K562 (cell line): ENCODE measurements at regions not wholly inside any gene's neighbourhood (a gene's known extent, or its start where the extent isn't known, plus 50 kb on each side); places are given as distances from the start of the nearest gene placed in this dataset.

Experiments
- ATAC-seq: fragments of 200-7000 bp; cut with Tn5 transposase; 3 replicates; pipeline ENCODE4 v1.9.1; 2020; ENCODE audit warnings: moderate library complexity
- BruUV-seq: library from RNA; stranded (reverse); fragments of 400-500 nt; replicated peaks from 2 replicates; lab custom pipeline; 2021; lab: Mats Ljungman, UMichigan
- CTCF ChIA-PET: fragments of 300-600 bp; formaldehyde crosslinking; extraction: SDS; loops from one replicate; lab custom pipeline; 2021; ENCODE audit warnings: low intra/inter-chr PET ratio; lab: Yijun Ruan, JAX
- POLR2A ChIA-PET: fragments of 300-600, 350-650 bp; sonication (Branson Sonifier 250); formaldehyde crosslinking; extraction: SDS; loops from one replicate; lab custom pipeline; 2021; ENCODE audit warnings: antibody characterized with exemption, inconsistent platforms; lab: Yijun Ruan, JAX
- DNase-seq, 4 experiments: peaks; one replicate each; pipeline versions ENCODE4 v3.0.0 to v3.0.0-alpha.2; 2011 to 2018; ENCODE audit warnings: low spot score in 3 of 4, mixed read lengths in 3 of 4; ENCODE audit errors: extremely low read depth in 1 of 4
- FAIRE-seq: peaks from 2 replicates; lab custom pipeline; 2011; peaks lifted over from hg19 to GRCh38; lab: Jason Lieb, UNC
- H2AFZ ChIP-seq: 2 replicates; pipeline ENCODE4 v1.6.0; 2011; ENCODE audit warnings: low read depth, low read length, control low read depth, inconsistent platforms
- H3K27ac ChIP-seq: fragments of 200-600 bp; 3 replicates; pipeline ENCODE4 v1.8.0; 2011; ENCODE audit warnings: low read depth, mild to moderate bottlenecking, control low read depth, inconsistent platforms, low read length, moderate library complexity, mixed read lengths; ENCODE audit errors: extremely low read depth
- H3K27me3 ChIP-seq, 2 experiments: fragments of 300-600 bp in 1 of 2; 2 replicates in 1 of 2; 3 replicates in 1 of 2; pipeline versions ENCODE4 v1.6.0 to v1.8.0; 2011; ENCODE audit warnings: inconsistent platforms in 2 of 2, low read length in 2 of 2, mild to moderate bottlenecking in 1 of 2, mixed read lengths in 1 of 2, moderate library complexity in 1 of 2; ENCODE audit not compliant: control insufficient read depth in 2 of 2, insufficient read depth in 2 of 2
- H3K36me3 ChIP-seq: fragments of 300-600 bp; 3 replicates; pipeline ENCODE4 v1.8.0; 2011; ENCODE audit warnings: mild to moderate bottlenecking, low read length, inconsistent platforms; ENCODE audit not compliant: control insufficient read depth, insufficient read depth
- H3K4me1 ChIP-seq, 2 experiments: fragments of 200-600 bp in 1 of 2; replicated peaks in 1 of 2; 2 replicates in 1 of 2; 3 replicates in 1 of 2; pipeline versions ENCODE4 v1.5.1 to v1.8.0; 2011; ENCODE audit warnings: inconsistent platforms in 2 of 2, low read length in 2 of 2, mild to moderate bottlenecking in 1 of 2, mixed read lengths in 1 of 2, moderate library complexity in 1 of 2; ENCODE audit not compliant: control insufficient read depth in 2 of 2, insufficient read depth in 2 of 2
- H3K4me2 ChIP-seq: 2 replicates; pipeline ENCODE4 v1.6.1; 2011; ENCODE audit warnings: low read length, control low read depth, inconsistent platforms, mixed read lengths; ENCODE audit not compliant: insufficient read depth
- H3K4me3 ChIP-seq: fragments of 200-600 bp; sonication (generic), shearing (Covaris generic); 2 replicates; pipeline ENCODE4 v1.5.1; 2016; ENCODE audit warnings: control low read depth, inconsistent platforms
- H3K79me2 ChIP-seq: fragments of 200-600 bp; 3 replicates; pipeline ENCODE4 v1.8.0; 2011; ENCODE audit warnings: low read length, inconsistent platforms; ENCODE audit not compliant: control insufficient read depth, insufficient read depth
- H3K9ac ChIP-seq, 2 experiments: 2 replicates each; pipeline versions ENCODE4 v1.6.0 to v1.6.1; 2011; ENCODE audit warnings: low read depth in 2 of 2, low read length in 2 of 2, control low read depth in 1 of 2, inconsistent platforms in 1 of 2, mild to moderate bottlenecking in 1 of 2, mixed read lengths in 1 of 2; ENCODE audit not compliant: insufficient read depth in 1 of 2
- H3K9me1 ChIP-seq: one replicate; pipeline ENCODE4 v1.6.0; 2011; ENCODE audit warnings: inconsistent platforms, mild to moderate bottlenecking, low read length, moderate library complexity; ENCODE audit not compliant: control insufficient read depth, insufficient read depth
- H3K9me3 ChIP-seq: replicated peaks from 2 replicates; pipeline ENCODE4 v1.5.1; 2011; ENCODE audit warnings: low read depth, low read length, inconsistent platforms; ENCODE audit not compliant: control insufficient read depth, insufficient read depth
- H4K20me1 ChIP-seq: replicated peaks from 2 replicates; pipeline ENCODE4 v1.6.1; 2011; ENCODE audit warnings: low read length, inconsistent platforms, mixed read lengths; ENCODE audit not compliant: control insufficient read depth, insufficient read depth
- DMBX1 ChIP-seq: fragments of 250-450 bp; sonication (Bioruptor Pico); IDR thresholded peaks from 2 replicates; pipeline ENCODE4 v1.8.0; 2022; ENCODE audit warnings: inconsistent platforms, mild to moderate bottlenecking, moderate library complexity, borderline replicate concordance
- E2F5 ChIP-seq: sonication (generic); formaldehyde crosslinking; IDR thresholded peaks from 2 replicates; pipeline ENCODE4 v1.8.0; 2022; ENCODE audit warnings: mild to moderate bottlenecking, missing genetic modification reagents
- GTF2A2 ChIP-seq: IDR thresholded peaks from 2 replicates; pipeline ENCODE4 v1.6.1; 2016; ENCODE audit warnings: mild to moderate bottlenecking, missing genetic modification characterization, missing compliant biosample characterization
- HDAC3 ChIP-seq: fragments of 450-650 bp; IDR thresholded peaks from 2 replicates; pipeline ENCODE4 v1.6.1; 2018; ENCODE audit warnings: borderline replicate concordance, mild to moderate bottlenecking, moderate library complexity; ENCODE audit not compliant: partially characterized antibody
- ILF3 ChIP-seq: fragments of 450-650 bp; IDR thresholded peaks from 2 replicates; pipeline ENCODE4 v1.6.1; 2018; ENCODE audit warnings: antibody characterized with exemption, mild to moderate bottlenecking, moderate library complexity, borderline replicate concordance
- MYC ChIP-seq, 2 experiments: fragments of 250-450 bp in 1 of 2; sonication (Bioruptor Pico) in 1 of 2; IDR thresholded peaks; 2 replicates each; pipeline versions ENCODE4 v1.5.1 to v1.6.1; 2012 to 2021; ENCODE audit warnings: low read depth in 2 of 2, borderline replicate concordance in 1 of 2, improper control_type of control experiment in 1 of 2, low read length in 1 of 2, mild to moderate bottlenecking in 1 of 2, moderate library complexity in 1 of 2
- POLR3G ChIP-seq: IDR thresholded peaks from 2 replicates; pipeline ENCODE4 v1.6.1; 2011; ENCODE audit not compliant: insufficient read length, insufficient replicate concordance; ENCODE audit errors: extremely low read depth
- RBM25 ChIP-seq: fragments of 200-400 bp; formaldehyde crosslinking; IDR thresholded peaks from 2 replicates; pipeline ENCODE4 v1.6.1; 2018; ENCODE audit warnings: low read length, low read depth, moderate library complexity; ENCODE audit not compliant: severe bottlenecking
- SP2 ChIP-seq: IDR thresholded peaks from 2 replicates; pipeline ENCODE4 v1.6.1; 2011; ENCODE audit warnings: mild to moderate bottlenecking, low read depth, low read length, moderate library complexity; ENCODE audit not compliant: poor library complexity, severe bottlenecking; ENCODE audit errors: extremely low read depth
- SPI1 ChIP-seq: IDR thresholded peaks from 2 replicates; pipeline ENCODE4 v1.6.1; 2011; ENCODE audit warnings: low read depth, low read length, control low read depth, borderline replicate concordance
- TRIM24 ChIP-seq, 2 experiments: fragments of 450-650 bp; IDR thresholded peaks; 2 replicates each; pipeline ENCODE4 v1.6.1; 2016
- ZBTB49 ChIP-seq: sonication (generic); formaldehyde crosslinking; IDR thresholded peaks from 2 replicates; pipeline ENCODE4 v1.8.0; 2022; ENCODE audit warnings: missing genetic modification reagents, mild to moderate bottlenecking, borderline replicate concordance
- ZC3H4 ChIP-seq: sonication (generic); formaldehyde crosslinking; IDR thresholded peaks from 2 replicates; pipeline ENCODE4 v1.9.0; 2021; ENCODE audit warnings: missing genetic modification reagents, borderline replicate concordance
- ZNF140 ChIP-seq: fragments of 250-450 bp; sonication (Bioruptor Pico); IDR thresholded peaks from 2 replicates; pipeline ENCODE4 v1.8.0; 2021; ENCODE audit warnings: moderate library complexity, mild to moderate bottlenecking, inconsistent platforms
- ZNF398 ChIP-seq: fragments of 250-450 bp; sonication (Bioruptor Pico); IDR thresholded peaks from 2 replicates; pipeline ENCODE4 v1.8.0; 2021; ENCODE audit warnings: moderate library complexity, mild to moderate bottlenecking, inconsistent platforms
- ZNF57 ChIP-seq: fragments of 450-650 bp; formaldehyde crosslinking; IDR thresholded peaks from 2 replicates; pipeline ENCODE4 v1.4.0; 2020; ENCODE audit warnings: mild to moderate bottlenecking, moderate library complexity
- ZNF830 ChIP-seq: fragments of 250-450 bp; sonication (Bioruptor Pico); IDR thresholded peaks from 2 replicates; pipeline ENCODE4 v1.5.0; 2021; ENCODE audit warnings: mild to moderate bottlenecking
- WGBS: fragments of 100-300 bp; shearing (Covaris generic); methylation state at CpG from one replicate; pipeline ENCODE4 v1.1.6; 2016; ENCODE audit warnings: low coverage, mixed read lengths; ENCODE audit not compliant: insufficient coverage; ENCODE audit errors: missing lambda C conversion rate; 5-methylcytosine and 5-hydroxymethylcytosine counted together
- in situ Hi-C: fragments of 300-500 bp; cut with MboI; formaldehyde crosslinking; loops from 4 replicates; pipeline ENCODE4 v1.15.0; 2018; ENCODE audit warnings: inconsistent platforms, mixed read lengths
- intact Hi-C: fragments of 100-400 bp; cut with micrococcal nuclease; formaldehyde crosslinking; loops from 2 replicates; pipeline ENCODE4 v1.14.2; 2022

- no peak for TF ChIP-seq ZBTB49 (CRISPR knock-in tag)
- TF ChIP-seq, all 486 proteins: peak for 0
Measured at GRCh38 chr16:63516394-63516793, 1480.2 kb upstream of the CDH8 start (continued).

GRCh38 chr16:63512910-63513309 lies 1476.7 kb upstream of the CDH8 start:
- no TSS peak for BruUV-seq
- H2AFZ ChIP-seq: no peak overlapping the region
- no peak overlapping the region for H3K9ac ChIP-seq
- no peak for DNase-seq
- H3K36me3 ChIP-seq: no peaks in the 10 kb centered on the region
- H3K79me2 ChIP-seq: no peaks in the 10 kb centered on the region
- no peaks in the 10 kb centered on the region for H3K9me3 ChIP-seq
- H3K27me3 ChIP-seq: no peaks in the 10 kb centered on the region
- H4K20me1 ChIP-seq: no peaks in the 10 kb centered on the region
- H3K27ac ChIP-seq: no peak overlapping the region
- ATAC-seq: no peak
- no peaks in the 10 kb centered on the region for H3K9me1 ChIP-seq
- in situ Hi-C loops: no loop called here
- H3K4me1 ChIP-seq: no peaks in the 10 kb centered on the region
- H3K4me3 ChIP-seq: no peak overlapping the region
- ChIA-PET POLR2A (no interaction called here), CTCF (no interaction called here)
- intact Hi-C loops: no loop called here
- 0% methylated on average over 1 of the region's 1 CpG for WGBS
- no peak for FAIRE-seq
- H3K4me2 ChIP-seq: no peak overlapping the region
- no peak for TF ChIP-seq ZNF140 (CRISPR knock-in tag)
- TF ChIP-seq ZNF57 (CRISPR knock-in tag): no peak
- TF ChIP-seq ZNF830: no peak
- no peak for TF ChIP-seq E2F5 (CRISPR knock-in tag)
- TF ChIP-seq TRIM24 (IDR thresholded peaks at IDR 0.05): no peak
- TF ChIP-seq ILF3: no peak
- TF ChIP-seq MYC (IDR thresholded peaks at IDR 0.05; ENCODE audit: low read depth, low read length): no peak
- TF ChIP-seq MYC (CRISPR knock-in tag; IDR thresholded peaks at IDR 0.05; ENCODE audit: borderline replicate concordance, low read depth): no peak
- no peak for TF ChIP-seq HDAC3
- TF ChIP-seq POLR3G: no peak
- TF ChIP-seq ZC3H4: no peak
- TF ChIP-seq SP2: no peak
- no peak for TF ChIP-seq ZNF398 (CRISPR knock-in tag)
- TF ChIP-seq GTF2A2: no peak
- no peak for TF ChIP-seq RBM25
- TF ChIP-seq DMBX1 (CRISPR knock-in tag): no peak
- TF ChIP-seq SPI1: no peak
